ENCODE measurements at regions not wholly inside any gene's neighbourhood (a gene's known extent, or its start where the extent isn't known, plus 50 kb on each side); places are given as distances from the start of the nearest gene placed in this dataset.

DNA sequence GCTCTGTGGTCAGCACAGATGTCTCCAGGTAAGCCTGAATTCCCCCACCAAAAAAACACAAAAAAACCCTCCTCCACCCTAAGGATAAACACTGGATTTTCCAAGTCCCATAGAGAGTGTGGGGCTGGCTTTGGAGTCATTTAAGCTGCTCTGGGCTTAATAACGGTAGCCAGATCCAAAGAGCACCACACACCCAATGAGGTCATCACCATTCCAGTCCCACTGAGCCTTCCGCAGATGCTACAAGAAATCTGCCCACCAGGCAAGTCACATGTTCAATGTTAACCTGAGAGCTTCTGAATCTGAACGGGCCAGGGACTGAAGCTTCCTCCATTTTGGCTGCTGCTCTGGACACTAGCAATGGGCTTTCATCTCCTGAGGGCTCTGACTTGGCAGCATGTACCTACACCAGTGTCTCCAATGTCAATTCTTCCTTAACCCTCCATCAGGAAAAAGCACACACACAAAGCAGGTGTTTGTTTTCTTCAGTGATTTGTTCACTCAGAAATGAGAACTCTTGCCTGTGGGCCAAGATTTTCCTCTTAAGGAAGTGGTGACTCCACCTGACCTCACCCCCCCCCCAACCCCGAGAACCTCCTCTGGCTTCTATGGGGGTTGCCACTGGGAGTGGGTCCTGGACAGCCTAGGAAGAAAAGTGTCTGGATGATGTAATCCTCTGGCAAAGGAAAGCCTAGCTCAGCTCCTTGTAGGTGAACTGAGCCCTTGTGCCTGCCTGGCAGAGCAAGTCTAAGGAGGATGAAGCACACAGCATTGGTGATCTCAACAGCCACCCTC, 220.1 kb downstream of the FOXL1 start:
- intact Hi-C loops (cut with DNase I): no loop called here
- H3K4me1 ChIP-seq (ENCODE audit: control insufficient read depth in 2 of 3, insufficient read depth in 2 of 3, low read depth in 1 of 3, low read length in 3 of 3): no peaks in the 10 kb centered on the region
- H3K9ac ChIP-seq (ENCODE audit: low read length in 3 of 3): no peak overlapping the region
- peak in 1 of 5 donors; percentile 36 for DNase-seq
- H3K27me3 ChIP-seq (ENCODE audit: control insufficient read depth, insufficient read depth, low read length): no peaks in the 10 kb centered on the region
- no peak overlapping the region for H3K27ac ChIP-seq (ENCODE audit: low read depth in 2 of 2, low read length in 2 of 2)
- TF ChIP-seq, protein P1, sequence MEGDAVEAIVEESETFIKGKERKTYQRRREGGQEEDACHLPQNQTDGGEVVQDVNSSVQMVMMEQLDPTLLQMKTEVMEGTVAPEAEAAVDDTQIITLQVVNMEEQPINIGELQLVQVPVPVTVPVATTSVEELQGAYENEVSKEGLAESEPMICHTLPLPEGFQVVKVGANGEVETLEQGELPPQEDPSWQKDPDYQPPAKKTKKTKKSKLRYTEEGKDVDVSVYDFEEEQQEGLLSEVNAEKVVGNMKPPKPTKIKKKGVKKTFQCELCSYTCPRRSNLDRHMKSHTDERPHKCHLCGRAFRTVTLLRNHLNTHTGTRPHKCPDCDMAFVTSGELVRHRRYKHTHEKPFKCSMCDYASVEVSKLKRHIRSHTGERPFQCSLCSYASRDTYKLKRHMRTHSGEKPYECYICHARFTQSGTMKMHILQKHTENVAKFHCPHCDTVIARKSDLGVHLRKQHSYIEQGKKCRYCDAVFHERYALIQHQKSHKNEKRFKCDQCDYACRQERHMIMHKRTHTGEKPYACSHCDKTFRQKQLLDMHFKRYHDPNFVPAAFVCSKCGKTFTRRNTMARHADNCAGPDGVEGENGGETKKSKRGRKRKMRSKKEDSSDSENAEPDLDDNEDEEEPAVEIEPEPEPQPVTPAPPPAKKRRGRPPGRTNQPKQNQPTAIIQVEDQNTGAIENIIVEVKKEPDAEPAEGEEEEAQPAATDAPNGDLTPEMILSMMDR (IDR thresholded peaks at IDR 0.05; ENCODE audit: borderline replicate concordance, extremely low read depth, insufficient read depth): no peak
- FAIRE-seq: no peak
- no peak overlapping the region for H3K4me3 ChIP-seq (ENCODE audit: low read length in 3 of 3)
- H3K36me3 ChIP-seq (ENCODE audit: control insufficient read depth in 2 of 3, insufficient read depth in 3 of 3, low read length in 3 of 3): no peaks in the 10 kb centered on the region
- H3K9me3 ChIP-seq (ENCODE audit: control insufficient read depth in 2 of 3, insufficient read depth in 1 of 3, low read length in 3 of 3): no peaks in the 10 kb centered on the region

DNA sequence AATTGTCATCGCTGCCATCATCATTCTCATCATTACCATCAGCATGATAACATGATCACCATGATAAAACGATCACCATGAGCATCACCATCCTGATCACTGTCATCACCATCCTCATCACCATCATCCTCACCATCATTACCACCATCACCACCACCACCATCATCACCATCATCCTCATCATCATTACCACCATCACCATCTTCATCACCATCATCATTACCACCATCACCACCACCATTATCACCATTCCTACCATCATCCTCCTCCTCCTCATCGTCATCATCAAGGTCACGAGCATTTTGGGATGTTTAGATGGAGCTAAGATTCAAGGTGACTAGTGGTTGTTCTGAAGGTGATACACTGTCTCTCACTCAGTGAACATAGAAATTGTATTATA, 221.0 kb downstream of the FOXL1 start:
- intact Hi-C loops (cut with DNase I): no loop called here
- Histone ChIP-seq H3K9me3 (ENCODE audit: control insufficient read depth in 2 of 3, insufficient read depth in 1 of 3, low read length in 3 of 3) (no peaks in the 10 kb centered on the region), H3K9ac (ENCODE audit: low read length in 3 of 3) (no peak overlapping the region), H3K36me3 (ENCODE audit: control insufficient read depth in 2 of 3, insufficient read depth in 3 of 3, low read length in 3 of 3) (no peaks in the 10 kb centered on the region), H3K27me3 (ENCODE audit: control insufficient read depth, insufficient read depth, low read length) (no peaks in the 10 kb centered on the region), H3K4me3 (ENCODE audit: low read length in 3 of 3) (no peak overlapping the region), H3K4me1 (ENCODE audit: control insufficient read depth in 2 of 3, insufficient read depth in 2 of 3, low read depth in 1 of 3, low read length in 3 of 3) (no peaks in the 10 kb centered on the region), H3K27ac (ENCODE audit: low read depth in 2 of 2, low read length in 2 of 2) (no peak overlapping the region)
- FAIRE-seq: no peak
- TF ChIP-seq, protein P1 (IDR thresholded peaks at IDR 0.05; ENCODE audit: borderline replicate concordance, extremely low read depth, insufficient read depth): no peak
- DNase-seq: peak in 1 of 5 donors; percentile 4

DNA sequence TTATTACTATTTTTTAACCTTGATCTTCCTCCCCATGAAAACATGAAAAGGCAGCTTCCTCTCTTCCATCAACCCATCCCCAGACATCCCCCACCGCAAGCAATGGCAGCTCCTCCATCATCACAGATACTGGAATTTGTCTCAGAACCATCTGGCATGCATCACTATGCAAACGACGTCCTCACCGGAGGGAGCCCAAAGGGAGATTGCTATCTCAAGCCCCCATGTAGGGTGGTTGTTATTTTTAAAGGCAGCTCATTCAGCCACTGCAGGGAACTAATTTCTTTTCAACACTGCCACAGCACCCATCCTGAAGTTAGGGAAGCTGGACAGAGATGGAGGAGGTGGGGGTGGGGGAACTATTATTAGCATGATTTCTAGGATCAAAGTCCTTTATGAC, 222.5 kb downstream of the FOXL1 start:
- FAIRE-seq: no peak
- TF ChIP-seq, protein P1 (IDR thresholded peaks at IDR 0.05; ENCODE audit: borderline replicate concordance, extremely low read depth, insufficient read depth): no peak
- no peaks in the 10 kb centered on the region for H3K27me3 ChIP-seq (ENCODE audit: control insufficient read depth, insufficient read depth, low read length)

More for the DNA sequence above, 222.5 kb downstream of the FOXL1 start:
- no peaks in the 10 kb centered on the region for H3K9me3 ChIP-seq (ENCODE audit: control insufficient read depth in 2 of 3, insufficient read depth in 1 of 3, low read length in 3 of 3)
- H3K27ac ChIP-seq (ENCODE audit: low read depth in 2 of 2, low read length in 2 of 2): no peak overlapping the region
- H3K4me1 ChIP-seq (ENCODE audit: control insufficient read depth in 2 of 3, insufficient read depth in 2 of 3, low read depth in 1 of 3, low read length in 3 of 3): no peaks in the 10 kb centered on the region
- intact Hi-C loops (cut with DNase I): no loop called here
- no peak overlapping the region for H3K9ac ChIP-seq (ENCODE audit: low read length in 3 of 3)
- no peak overlapping the region for H3K4me3 ChIP-seq (ENCODE audit: low read length in 3 of 3)
- peak in 1 of 5 donors; percentile 22 for DNase-seq
- H3K36me3 ChIP-seq (ENCODE audit: control insufficient read depth in 2 of 3, insufficient read depth in 3 of 3, low read length in 3 of 3): no peaks in the 10 kb centered on the region

Measured in kidney (tissue), 13 donors.